CD14-positive monocyte (primary cell): ENCODE measurements at regions not wholly inside any gene's neighbourhood (a gene's known extent, or its start where the extent isn't known, plus 50 kb on each side); places are given as distances from the start of the nearest gene placed in this dataset.

Source experiments
- DNase-seq, 3 donors: peaks; one replicate each; pipeline ENCODE4 v3.0.0-alpha.2; 2011 to 2022
- H2AFZ ChIP-seq: 2 replicates; pipeline ENCODE4 v1.6.0; 2012; ENCODE audit warnings: mild to moderate bottlenecking, low read depth, low read length, inconsistent platforms; ENCODE audit not compliant: insufficient read depth, poor library complexity, severe bottlenecking
- H3K27ac ChIP-seq, 2 donors: 1 replicate in 1 of 2; 2 replicates in 1 of 2; pipeline ENCODE4 v1.5.1; 2012 to 2013; ENCODE audit warnings: low read length in 2 of 2, control low read depth in 1 of 2, inconsistent platforms in 1 of 2, low read depth in 1 of 2, mild to moderate bottlenecking in 1 of 2
- H3K27me3 ChIP-seq, 2 donors: one replicate each; pipeline versions ENCODE4 v1.6.0 to v1.6.1; 2011 to 2013; ENCODE audit warnings: low read length in 2 of 2; ENCODE audit not compliant: control insufficient read depth in 2 of 2, insufficient read depth in 2 of 2
- H3K36me3 ChIP-seq, 2 donors: replicated peaks in 1 of 2; 1 replicate in 1 of 2; 2 replicates in 1 of 2; pipeline versions ENCODE4 v1.5.1 to v1.6.1; 2012 to 2013; ENCODE audit warnings: low read length in 2 of 2, control low read depth in 1 of 2, inconsistent platforms in 1 of 2, mild to moderate bottlenecking in 1 of 2; ENCODE audit not compliant: insufficient read depth in 2 of 2, control insufficient read depth in 1 of 2
- H3K4me1 ChIP-seq, 2 donors: 1 replicate in 1 of 2; 2 replicates in 1 of 2; pipeline versions ENCODE4 v1.5.1 to v1.6.1; 2012 to 2013; ENCODE audit warnings: low read length in 2 of 2, control low read depth in 1 of 2, inconsistent platforms in 1 of 2, mild to moderate bottlenecking in 1 of 2, moderate library complexity in 1 of 2; ENCODE audit not compliant: insufficient read depth in 2 of 2, control insufficient read depth in 1 of 2
- H3K4me2 ChIP-seq: replicated peaks from 2 replicates; pipeline ENCODE3; 2012; ENCODE audit warnings: low read length, moderate library complexity, mild to moderate bottlenecking; ENCODE audit not compliant: poor library complexity, severe bottlenecking; ENCODE audit errors: extremely low read depth
- H3K4me3 ChIP-seq, 3 experiments: fragments of 200-600 bp in 1 of 3; sonication (generic) in 1 of 3; replicated peaks in 1 of 3; 1 replicate in 2 of 3; 2 replicates in 1 of 3; pipeline ENCODE4 v1.5.1; 2011 to 2013; ENCODE audit warnings: low read length in 3 of 3, mild to moderate bottlenecking in 3 of 3, control low read depth in 2 of 3, low read depth in 2 of 3, inconsistent platforms in 1 of 3, moderate library complexity in 1 of 3
- H3K79me2 ChIP-seq: 2 replicates; pipeline ENCODE4 v1.6.0; 2012; ENCODE audit warnings: mild to moderate bottlenecking, control low read depth, inconsistent platforms, low read length, moderate library complexity; ENCODE audit not compliant: insufficient read depth
- H3K9ac ChIP-seq: 2 replicates; pipeline ENCODE4 v1.6.0; 2017; ENCODE audit warnings: low read length, mild to moderate bottlenecking; ENCODE audit not compliant: insufficient read depth, poor library complexity, severe bottlenecking
- H3K9me3 ChIP-seq, 2 donors: replicated peaks in 1 of 2; 1 replicate in 1 of 2; 2 replicates in 1 of 2; pipeline versions ENCODE4 v1.5.1 to v1.6.1; 2012 to 2013; ENCODE audit warnings: low read length in 2 of 2, control low read depth in 1 of 2; ENCODE audit not compliant: control insufficient read depth in 1 of 2, insufficient read depth in 1 of 2
- H4K20me1 ChIP-seq: 2 replicates; pipeline ENCODE4 v1.6.0; 2012; ENCODE audit warnings: mild to moderate bottlenecking, low read length, control low read depth, moderate library complexity; ENCODE audit not compliant: insufficient read depth
- H3K27ac Mint-ChIP-seq, 7 donors: one replicate each; pipeline ENCODE4 v1.8.0; 2020; ENCODE audit warnings: mild to moderate bottlenecking in 7 of 7, mixed read lengths in 7 of 7, moderate library complexity in 6 of 7, inconsistent platforms in 2 of 7
- H3K27me3 Mint-ChIP-seq, 3 donors: one replicate each; pipeline ENCODE4 v1.8.0; 2021 to 2022; ENCODE audit warnings: low read depth in 3 of 3, mild to moderate bottlenecking in 3 of 3, mixed read lengths in 3 of 3, moderate library complexity in 3 of 3, inconsistent platforms in 1 of 3
- H3K36me3 Mint-ChIP-seq, 2 donors: one replicate each; pipeline ENCODE4 v1.8.0; 2020; ENCODE audit warnings: mixed read lengths in 2 of 2, inconsistent platforms in 1 of 2, mild to moderate bottlenecking in 1 of 2
- H3K4me1 Mint-ChIP-seq: one replicate; pipeline ENCODE4 v1.8.0; 2020; ENCODE audit warnings: mild to moderate bottlenecking, mixed read lengths
- H3K4me3 Mint-ChIP-seq, 2 donors: one replicate each; pipeline ENCODE4 v1.8.0; 2020; ENCODE audit warnings: mild to moderate bottlenecking in 2 of 2, mixed read lengths in 2 of 2, moderate library complexity in 1 of 2
- H3K9me3 Mint-ChIP-seq, 7 donors: one replicate each; pipeline ENCODE4 v1.8.0; 2020 to 2022; ENCODE audit warnings: mixed read lengths in 7 of 7, mild to moderate bottlenecking in 6 of 7, moderate library complexity in 6 of 7, inconsistent platforms in 2 of 7
- WGBS: methylation state at CpG from one replicate; pipeline ENCODE4 v1.1.5; 2013; ENCODE audit warnings: missing lambda C conversion rate; ENCODE audit not compliant: insufficient coverage; 5-methylcytosine and 5-hydroxymethylcytosine counted together
- intact Hi-C, 2 donors: fragments of 100-400 bp; cut with micrococcal nuclease; formaldehyde crosslinking; loops; one replicate each; pipeline versions ENCODE4 v1.15.0 to v1.15.1; 2023
- TF ChIP-seq, protein P1 (sequence below): fragments of 200-600 bp; IDR thresholded peaks from one replicate; pipeline ENCODE4 v1.8.0; 2022; ENCODE audit warnings: antibody characterized with exemption, mild to moderate bottlenecking

DNA sequence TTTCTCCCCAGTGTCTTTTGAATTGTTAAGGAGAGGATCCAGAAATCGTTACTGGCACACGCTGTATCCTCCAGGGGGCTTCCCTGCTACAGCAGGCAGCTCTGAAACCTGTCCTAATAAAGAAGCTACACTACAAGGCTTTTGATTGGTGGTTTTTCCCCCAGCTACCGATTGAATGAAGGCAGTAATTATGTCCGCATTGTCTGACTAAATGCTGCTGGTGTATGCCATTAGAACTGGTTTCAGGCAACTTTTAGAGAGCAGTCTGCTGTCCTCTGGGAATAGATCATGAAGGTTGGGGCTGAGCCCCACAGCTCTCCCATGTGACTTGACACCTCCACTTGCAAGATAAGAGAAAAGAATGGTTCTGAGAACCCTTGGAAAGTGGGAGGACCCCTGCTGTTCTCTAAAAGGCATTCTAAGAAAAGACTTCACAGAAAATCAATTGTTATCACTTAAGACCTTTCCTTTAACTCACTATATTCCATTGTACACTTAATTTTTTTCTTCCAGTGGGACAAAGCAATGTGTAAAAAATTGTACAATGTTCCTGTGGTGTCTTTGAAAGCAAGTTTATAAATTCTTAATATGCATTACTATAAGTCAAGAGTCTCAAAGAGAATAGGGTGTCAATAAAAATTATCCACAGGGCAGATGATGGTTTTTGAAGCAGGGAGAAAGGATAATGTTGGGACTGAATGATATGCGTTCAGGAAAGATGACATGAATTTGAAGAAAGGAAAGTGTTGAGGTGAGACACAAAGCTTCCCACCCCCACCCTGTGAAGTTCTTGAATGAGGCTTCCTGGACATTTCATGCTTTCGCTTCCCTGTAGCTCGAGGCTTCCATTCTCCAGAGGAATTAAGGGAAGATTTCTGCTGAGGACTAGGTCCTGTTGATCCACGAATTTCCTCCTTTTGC is 53.0 kb upstream of the DAZL start:
- H3K27ac ChIP-seq = no peak overlapping the region
- no peak overlapping the region for H3K9ac ChIP-seq
- no peak overlapping the region for H3K4me3 ChIP-seq
- H4K20me1 ChIP-seq = no peaks in the 10 kb centered on the region
- Mint-ChIP-seq H3K9me3 (peaks cover 3 to 20% (median 8%) of the 10 kb centered on the region in 7 donors), H3K4me3 (peak overlapping the region in 1 of 2 donors; percentile 73), H3K27ac (no peak overlapping the region), H3K36me3 (no peaks in the 10 kb centered on the region), H3K27me3 (peaks cover 0 to 1% (median 0%) of the 10 kb centered on the region in 3 donors), H3K4me1 (peaks cover 12% of the 10 kb centered on the region)
- H3K4me2 ChIP-seq = peak overlapping the region; percentile 23
- TF ChIP-seq, protein P1, sequence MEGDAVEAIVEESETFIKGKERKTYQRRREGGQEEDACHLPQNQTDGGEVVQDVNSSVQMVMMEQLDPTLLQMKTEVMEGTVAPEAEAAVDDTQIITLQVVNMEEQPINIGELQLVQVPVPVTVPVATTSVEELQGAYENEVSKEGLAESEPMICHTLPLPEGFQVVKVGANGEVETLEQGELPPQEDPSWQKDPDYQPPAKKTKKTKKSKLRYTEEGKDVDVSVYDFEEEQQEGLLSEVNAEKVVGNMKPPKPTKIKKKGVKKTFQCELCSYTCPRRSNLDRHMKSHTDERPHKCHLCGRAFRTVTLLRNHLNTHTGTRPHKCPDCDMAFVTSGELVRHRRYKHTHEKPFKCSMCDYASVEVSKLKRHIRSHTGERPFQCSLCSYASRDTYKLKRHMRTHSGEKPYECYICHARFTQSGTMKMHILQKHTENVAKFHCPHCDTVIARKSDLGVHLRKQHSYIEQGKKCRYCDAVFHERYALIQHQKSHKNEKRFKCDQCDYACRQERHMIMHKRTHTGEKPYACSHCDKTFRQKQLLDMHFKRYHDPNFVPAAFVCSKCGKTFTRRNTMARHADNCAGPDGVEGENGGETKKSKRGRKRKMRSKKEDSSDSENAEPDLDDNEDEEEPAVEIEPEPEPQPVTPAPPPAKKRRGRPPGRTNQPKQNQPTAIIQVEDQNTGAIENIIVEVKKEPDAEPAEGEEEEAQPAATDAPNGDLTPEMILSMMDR = no peak
- H3K9me3 ChIP-seq = no peaks in the 10 kb centered on the region
- no peaks in the 10 kb centered on the region for H3K79me2 ChIP-seq
- intact Hi-C loops = no loop called here
- WGBS = 80% methylated on average over 1 of the region's 8 CpGs
- DNase-seq = peak in 1 of 3 donors; percentile 11
- H2AFZ ChIP-seq = no peak overlapping the region
- no peaks in the 10 kb centered on the region for H3K36me3 ChIP-seq
- H3K4me1 ChIP-seq = peaks cover 0 to 7% of the 10 kb centered on the region in 2 donors
- H3K27me3 ChIP-seq = no peaks in the 10 kb centered on the region

DNA sequence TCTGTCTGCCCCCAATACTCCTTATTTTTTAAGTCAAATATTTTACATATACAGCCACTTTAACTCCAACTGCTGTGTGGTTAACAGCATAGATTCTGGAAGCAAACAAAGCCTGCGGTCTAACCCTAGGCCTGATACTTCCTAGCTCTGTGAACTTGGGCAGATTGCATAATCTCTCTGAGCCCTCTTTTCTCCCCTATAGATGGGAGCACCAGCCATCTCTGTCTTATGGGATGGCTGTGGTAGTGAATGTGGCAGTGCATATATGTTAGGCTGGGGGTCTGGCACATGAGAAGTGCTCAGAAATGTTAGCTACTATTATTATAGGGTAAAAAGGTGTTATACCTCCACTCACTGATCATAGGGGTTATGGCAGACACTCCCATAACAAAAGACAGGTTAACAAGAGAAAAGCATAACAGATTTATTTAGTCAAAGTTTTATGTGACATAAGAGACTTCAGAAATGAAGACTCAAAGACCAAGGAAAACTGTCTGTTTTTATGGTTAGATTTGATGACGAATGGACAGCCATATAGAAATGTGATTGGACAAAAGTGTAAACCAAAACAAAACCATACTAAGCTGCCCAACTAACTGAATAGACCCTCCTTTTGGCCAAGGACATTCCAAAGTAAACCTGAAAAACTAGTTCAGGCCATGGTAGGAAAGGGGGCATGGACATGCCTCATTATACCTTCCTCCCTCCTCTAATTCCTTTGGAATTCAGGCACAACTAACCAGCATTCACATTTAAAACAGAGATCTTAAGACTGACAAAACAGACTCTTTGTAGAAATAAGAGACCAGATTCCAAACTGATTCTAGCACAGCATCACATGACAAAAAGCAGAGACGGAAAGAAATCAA is 53.9 kb upstream of the DAZL start:
- peaks cover 5 to 20% (median 9%) of the 10 kb centered on the region in 7 donors for H3K9me3 Mint-ChIP-seq
- H3K36me3 Mint-ChIP-seq = no peaks in the 10 kb centered on the region
- peaks cover 12% of the 10 kb centered on the region for H3K4me1 Mint-ChIP-seq
- Histone ChIP-seq H3K36me3 (no peaks in the 10 kb centered on the region), H3K79me2 (no peaks in the 10 kb centered on the region), H3K4me3 (no peak overlapping the region), H4K20me1 (no peaks in the 10 kb centered on the region), H3K9ac (no peak overlapping the region), H3K4me1 (peaks cover 0 to 7% of the 10 kb centered on the region in 2 donors), H2AFZ (no peak overlapping the region), H3K9me3 (no peaks in the 10 kb centered on the region), H3K4me2 (peak overlapping the region; percentile 23), H3K27me3 (no peaks in the 10 kb centered on the region), H3K27ac (no peak overlapping the region)
- intact Hi-C loops = no loop called here
- peak overlapping the region in 1 of 2 donors; percentile 73 for H3K4me3 Mint-ChIP-seq
- WGBS = no CpG with 5 or more reads among the region's 3 CpGs
- H3K27me3 Mint-ChIP-seq = peaks cover 0 to 5% (median 4%) of the 10 kb centered on the region in 3 donors
- no peak for DNase-seq
- no peak overlapping the region for H3K27ac Mint-ChIP-seq
- TF ChIP-seq, protein P1 = no peak
